ENCODE measurements at regions not wholly inside any gene's neighbourhood (a gene's known extent, or its start where the extent isn't known, plus 50 kb on each side); places are given as distances from the start of the nearest gene placed in this dataset.

DNA sequence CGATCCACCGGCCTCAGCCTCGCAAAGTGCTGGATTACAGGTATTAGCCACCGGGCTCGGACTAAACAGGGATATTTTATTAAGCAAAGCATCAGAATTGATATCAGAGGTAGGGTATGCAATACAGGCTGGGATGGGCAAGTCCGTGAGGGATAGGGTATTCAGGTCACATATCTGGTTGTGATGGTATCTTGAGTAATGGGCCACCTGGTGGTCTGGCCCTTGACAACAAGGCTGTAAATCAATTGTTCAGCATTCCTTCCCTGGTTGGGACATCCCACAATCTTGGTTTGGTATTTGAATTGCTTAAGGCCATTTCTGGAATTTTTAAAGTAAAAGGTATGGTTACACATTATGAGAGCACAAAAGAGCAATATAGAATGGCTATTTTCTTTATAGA lies 1588.0 kb downstream of the SLITRK1 start:
- TF ChIP-seq, protein P1, sequence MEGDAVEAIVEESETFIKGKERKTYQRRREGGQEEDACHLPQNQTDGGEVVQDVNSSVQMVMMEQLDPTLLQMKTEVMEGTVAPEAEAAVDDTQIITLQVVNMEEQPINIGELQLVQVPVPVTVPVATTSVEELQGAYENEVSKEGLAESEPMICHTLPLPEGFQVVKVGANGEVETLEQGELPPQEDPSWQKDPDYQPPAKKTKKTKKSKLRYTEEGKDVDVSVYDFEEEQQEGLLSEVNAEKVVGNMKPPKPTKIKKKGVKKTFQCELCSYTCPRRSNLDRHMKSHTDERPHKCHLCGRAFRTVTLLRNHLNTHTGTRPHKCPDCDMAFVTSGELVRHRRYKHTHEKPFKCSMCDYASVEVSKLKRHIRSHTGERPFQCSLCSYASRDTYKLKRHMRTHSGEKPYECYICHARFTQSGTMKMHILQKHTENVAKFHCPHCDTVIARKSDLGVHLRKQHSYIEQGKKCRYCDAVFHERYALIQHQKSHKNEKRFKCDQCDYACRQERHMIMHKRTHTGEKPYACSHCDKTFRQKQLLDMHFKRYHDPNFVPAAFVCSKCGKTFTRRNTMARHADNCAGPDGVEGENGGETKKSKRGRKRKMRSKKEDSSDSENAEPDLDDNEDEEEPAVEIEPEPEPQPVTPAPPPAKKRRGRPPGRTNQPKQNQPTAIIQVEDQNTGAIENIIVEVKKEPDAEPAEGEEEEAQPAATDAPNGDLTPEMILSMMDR (IDR thresholded peaks at IDR 0.05; ENCODE audit: low read depth, low read length, missing input control) = no peak
- TF ChIP-seq, protein P2, sequence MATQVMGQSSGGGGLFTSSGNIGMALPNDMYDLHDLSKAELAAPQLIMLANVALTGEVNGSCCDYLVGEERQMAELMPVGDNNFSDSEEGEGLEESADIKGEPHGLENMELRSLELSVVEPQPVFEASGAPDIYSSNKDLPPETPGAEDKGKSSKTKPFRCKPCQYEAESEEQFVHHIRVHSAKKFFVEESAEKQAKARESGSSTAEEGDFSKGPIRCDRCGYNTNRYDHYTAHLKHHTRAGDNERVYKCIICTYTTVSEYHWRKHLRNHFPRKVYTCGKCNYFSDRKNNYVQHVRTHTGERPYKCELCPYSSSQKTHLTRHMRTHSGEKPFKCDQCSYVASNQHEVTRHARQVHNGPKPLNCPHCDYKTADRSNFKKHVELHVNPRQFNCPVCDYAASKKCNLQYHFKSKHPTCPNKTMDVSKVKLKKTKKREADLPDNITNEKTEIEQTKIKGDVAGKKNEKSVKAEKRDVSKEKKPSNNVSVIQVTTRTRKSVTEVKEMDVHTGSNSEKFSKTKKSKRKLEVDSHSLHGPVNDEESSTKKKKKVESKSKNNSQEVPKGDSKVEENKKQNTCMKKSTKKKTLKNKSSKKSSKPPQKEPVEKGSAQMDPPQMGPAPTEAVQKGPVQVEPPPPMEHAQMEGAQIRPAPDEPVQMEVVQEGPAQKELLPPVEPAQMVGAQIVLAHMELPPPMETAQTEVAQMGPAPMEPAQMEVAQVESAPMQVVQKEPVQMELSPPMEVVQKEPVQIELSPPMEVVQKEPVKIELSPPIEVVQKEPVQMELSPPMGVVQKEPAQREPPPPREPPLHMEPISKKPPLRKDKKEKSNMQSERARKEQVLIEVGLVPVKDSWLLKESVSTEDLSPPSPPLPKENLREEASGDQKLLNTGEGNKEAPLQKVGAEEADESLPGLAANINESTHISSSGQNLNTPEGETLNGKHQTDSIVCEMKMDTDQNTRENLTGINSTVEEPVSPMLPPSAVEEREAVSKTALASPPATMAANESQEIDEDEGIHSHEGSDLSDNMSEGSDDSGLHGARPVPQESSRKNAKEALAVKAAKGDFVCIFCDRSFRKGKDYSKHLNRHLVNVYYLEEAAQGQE (IDR thresholded peaks at IDR 0.05) = no peak
- TF ChIP-seq RAD21 (IDR thresholded peaks at IDR 0.05) = no peak
- TF ChIP-seq TAF1 (conservative IDR thresholded peaks at IDR 0.05) = no peak
